ENCODE measurements at regions not wholly inside any gene's neighbourhood (a gene's known extent, or its start where the extent isn't known, plus 50 kb on each side); places are given as distances from the start of the nearest gene placed in this dataset.
"Not testable (repeated sequence)": the region's sequence is repeated elsewhere in the genome, so short reads cannot be mapped to it uniquely, and the experiment has no call there.

DNA sequence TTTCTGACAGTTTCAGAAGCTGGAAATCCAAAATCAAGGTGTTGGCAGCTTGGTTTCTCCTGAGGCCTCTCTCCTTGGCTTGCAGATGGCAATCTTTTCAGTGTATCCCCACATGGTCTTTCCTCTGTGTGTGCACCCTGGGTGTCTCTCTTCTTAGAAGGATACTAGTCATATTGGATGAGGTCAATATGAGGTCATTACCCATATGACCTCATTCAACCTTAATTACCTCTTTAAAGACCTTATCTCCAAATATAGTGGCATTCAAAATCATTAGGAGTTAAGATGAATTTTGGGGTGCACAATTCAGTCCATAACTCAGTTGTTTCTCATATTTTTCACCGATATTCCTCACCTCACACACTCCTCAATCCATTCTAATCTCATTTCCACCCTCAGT, 92.4 kb upstream of the TGM3 start:
- no peak for DNase-seq (ENCODE audit: extremely low read depth, low read depth)

DNA sequence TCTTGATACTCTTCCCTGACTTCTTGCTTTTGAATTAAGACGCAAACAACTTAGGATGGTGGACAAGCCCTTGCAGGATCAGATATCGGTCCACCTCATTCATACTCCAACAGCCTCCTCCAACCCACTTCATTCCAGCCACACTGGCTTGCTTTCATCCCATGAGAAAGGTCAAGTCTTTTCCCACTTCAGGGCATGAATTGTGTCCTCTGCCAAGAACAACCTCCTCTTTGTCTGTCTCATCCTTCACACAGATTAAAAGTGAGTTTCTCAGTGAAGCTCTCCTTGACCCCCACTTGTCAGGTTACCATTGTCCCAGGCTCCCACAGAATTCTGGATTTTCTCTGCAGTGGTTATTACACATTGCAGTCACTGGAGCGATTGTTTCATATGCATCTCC, 91.8 kb upstream of the TGM3 start:
- DNase-seq (ENCODE audit: extremely low read depth, low read depth), result no peak

DNA sequence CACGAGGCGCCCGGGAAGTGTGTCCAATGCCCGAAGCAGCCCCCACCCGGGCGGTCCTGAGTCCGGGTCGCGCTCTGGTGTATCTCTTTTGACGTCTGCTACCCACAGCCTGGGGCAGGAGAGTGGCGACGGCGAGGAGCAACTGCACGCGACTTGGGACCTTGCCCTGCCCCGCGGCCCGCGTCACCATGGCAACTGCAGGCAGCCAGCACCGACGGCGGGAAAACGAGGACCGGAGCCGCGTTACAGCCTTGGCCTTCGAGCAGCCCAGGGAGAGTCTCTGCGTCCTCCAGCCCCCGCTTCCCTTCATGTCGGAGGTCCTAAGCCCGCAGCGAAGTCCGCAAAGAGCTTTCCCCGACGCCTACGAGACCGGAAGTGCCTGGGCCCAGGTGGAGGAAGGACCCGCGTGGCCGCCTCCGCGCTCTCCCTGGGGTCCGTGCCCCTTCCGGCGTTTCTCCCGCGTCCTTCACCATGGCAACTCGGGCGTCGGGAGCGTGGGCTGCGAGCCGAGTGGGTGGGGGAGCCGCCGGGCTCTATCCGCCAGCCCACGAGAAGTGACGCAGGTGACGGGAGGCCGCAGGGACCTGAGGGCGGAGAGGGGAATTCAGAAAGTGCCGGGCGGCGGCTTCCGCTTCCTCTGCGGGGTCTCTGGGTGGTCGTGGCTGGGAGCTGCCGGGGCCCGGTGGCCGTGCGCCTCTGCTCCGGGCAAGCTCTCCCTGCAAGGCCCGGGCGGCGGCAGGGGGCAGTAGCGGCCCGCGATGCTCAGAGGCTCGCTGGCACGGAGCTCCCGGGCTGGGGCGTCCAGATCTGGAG, 88.6 kb upstream of the TGM3 start:
- peak; percentile 36 for DNase-seq (ENCODE audit: extremely low read depth, low read depth)

DNA sequence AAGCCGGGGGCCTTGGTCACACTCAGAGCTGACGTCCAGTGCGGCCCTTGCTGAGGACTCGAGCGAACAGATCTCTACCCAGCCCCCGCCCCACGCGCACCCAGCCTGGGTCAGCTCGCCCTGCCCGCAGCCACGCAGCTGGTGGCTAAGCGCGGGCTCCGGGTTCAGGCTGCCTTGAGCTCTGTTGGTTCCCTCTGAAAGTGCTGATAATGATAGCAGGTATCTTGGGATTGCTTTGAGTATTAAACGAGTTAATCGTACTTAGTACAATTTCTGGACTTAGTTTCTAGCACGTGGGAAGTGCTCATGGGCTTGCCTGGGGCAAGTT, 88.1 kb upstream of the TGM3 start:
- peak; percentile 90 for DNase-seq (ENCODE audit: extremely low read depth, low read depth)

DNA sequence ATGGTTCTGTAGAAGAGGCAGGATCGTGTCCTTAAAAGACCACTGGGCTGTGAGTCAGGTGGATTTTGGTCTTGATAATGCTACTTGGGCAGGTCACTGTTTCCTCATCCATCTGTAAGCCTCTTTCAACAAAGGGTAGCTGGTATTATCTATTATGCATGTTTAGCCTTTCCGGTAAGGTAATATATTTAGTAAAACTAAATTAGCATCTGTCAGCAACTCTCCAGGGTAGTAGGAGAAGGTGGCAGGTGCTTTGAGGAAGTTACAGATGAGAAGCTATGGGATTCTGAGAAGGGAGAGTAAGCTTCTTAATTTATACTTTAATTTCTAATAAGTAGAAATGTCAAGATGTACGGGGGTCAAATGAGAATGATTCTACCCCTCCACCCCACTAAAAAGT, 86.9 kb upstream of the TGM3 start:
- DNase-seq (ENCODE audit: extremely low read depth, low read depth), result no peak

DNA sequence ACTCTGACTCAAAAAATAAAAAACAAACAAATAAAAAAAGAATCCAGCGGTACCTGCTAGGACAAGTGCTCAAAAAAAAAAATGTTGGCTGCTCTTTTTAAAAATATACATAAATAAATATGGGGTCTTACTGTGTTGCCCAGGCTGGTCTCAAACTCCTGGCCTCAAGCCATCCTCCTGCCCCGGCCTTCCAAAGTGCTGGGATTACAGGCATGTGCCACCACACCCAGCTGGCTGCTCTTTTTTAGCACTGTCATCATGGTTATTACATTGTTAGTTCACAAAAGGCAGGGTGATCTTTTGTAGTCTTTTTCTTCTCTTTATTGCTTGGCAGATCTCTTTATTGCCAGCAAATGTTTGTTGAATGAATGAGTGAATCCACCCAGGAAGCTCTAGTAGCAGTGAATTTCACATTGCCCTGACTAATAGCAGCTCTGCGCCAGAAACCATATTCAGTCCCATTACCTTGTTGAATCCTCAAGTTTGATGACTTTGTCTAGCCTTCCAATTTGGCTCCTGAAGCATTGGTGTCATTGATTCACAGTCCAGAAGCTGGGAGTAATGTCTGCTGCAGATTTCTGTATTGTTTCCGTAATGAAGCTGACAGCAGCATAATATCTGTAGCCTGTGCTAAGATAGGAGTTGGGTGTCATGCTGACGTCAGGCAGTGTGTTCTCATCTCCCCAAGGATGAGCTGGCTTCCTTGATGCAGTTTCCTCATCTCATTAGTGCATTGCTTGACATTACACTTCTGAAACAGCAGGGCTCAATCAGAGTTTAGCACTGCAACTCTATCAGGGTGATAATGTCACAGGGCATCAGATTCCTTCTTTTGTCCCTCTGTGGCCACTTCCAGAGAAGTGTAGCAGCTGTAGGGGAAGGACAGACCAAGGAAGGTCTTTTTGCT, 84.9 kb upstream of the TGM3 start:
- DNase-seq (ENCODE audit: extremely low read depth, low read depth), result peak; percentile 100

DNA sequence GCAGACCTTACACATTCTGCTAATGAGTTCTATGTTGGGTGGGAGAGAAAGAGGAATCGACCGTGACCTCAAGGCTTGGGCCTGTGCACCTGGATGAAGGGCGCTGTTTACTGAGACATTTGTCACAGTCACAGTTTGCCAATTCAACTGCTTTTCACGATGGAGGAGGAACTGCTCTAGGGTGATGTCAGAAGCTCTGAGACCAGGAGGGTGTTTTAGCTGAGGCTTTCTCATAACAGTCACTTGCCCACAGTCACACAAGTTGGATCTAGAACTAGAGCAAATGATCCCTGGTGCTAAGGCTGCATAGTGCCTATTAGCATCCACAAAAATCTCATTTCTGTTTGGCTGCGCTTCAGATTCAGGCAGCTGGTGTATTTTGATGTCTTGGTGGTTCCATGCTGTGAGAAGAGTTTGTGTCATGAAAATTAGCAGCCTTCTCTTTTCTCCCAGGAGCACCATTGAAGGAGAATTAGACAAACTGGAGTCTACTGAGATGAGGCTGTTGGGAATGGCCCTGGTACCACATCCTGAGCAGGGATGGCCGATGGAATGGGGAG, 83.3 kb upstream of the TGM3 start:
- no peak for DNase-seq (ENCODE audit: extremely low read depth, low read depth)

DNA sequence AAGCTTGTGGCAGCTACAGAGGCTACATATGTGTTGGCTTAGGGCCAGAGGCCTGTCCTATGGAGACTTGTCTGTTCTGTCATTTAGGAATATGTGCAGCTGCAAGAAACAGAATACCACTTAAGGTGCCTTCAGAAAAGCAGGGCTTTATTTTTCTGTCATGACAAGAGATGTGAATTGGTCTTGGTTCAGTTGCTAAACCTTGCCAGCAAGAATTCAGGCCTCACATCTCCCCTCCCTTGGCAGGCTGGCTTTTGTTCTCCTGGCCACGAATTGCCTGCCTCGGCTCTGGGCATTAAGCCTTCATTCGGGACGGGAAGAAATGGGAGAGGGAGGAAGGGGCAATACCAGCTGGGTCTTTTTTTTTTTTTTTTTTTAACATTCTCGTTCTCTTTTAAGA, 82.4 kb upstream of the TGM3 start:
- DNase-seq (ENCODE audit: extremely low read depth, low read depth), result no peak

DNA sequence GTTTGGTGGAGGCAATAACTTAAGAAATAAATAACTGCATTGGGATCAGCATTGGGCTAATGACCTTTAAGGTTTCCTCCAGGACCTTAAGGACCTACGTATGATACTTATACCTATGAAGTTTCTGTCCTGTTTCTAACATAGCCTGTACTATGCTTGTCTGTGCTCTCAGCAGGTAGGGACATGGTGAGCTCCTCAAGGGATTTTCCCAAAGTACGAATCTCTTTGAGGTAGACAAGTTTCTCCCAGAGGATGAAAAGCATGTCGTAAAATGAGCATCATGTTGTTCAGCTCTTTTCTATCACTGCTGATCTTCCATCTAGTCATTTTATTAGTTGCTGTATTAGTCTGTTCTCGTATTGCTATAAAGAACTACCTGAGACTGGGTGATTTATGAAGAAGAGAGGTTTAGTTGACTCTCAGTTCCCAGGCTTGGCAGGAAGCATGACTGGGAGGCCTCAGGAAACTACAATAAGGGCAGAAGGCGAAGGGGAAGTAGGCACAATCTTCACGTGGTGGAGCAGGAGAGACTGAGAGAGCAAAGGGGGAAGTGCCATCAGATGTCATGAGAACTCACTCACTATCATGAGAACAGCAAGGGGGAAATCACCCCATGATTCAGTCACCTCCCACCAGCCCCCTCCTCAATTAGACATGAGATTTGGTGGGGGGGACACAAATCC, 77.8 kb upstream of the TGM3 start:
- no peak for DNase-seq (ENCODE audit: extremely low read depth, low read depth)

DNA sequence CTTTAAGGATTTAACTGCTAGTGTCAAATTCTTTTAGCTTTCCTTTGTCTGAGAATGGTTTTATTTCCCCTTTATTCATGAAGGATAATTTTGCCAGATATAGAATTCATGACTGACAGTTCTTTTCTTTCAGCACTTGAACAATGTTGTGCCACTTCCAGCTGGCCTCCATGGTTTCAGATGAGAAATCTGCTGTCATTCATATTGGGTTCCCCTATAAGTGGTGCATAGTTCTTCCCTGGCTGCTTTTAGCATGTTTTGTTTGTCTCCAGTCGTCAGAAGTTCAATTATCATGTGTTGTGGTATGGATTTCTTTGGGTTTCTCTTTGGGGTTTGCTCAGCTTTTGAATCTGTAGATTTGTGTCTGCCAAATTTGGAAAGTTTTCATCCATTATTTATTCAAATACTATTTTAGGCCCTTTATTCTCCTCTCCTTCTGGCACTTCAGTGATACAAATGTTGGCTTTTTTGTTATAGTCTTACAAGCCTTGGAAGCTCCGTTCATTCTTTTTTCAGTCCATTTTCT, 76.3 kb upstream of the TGM3 start:
- no peak for DNase-seq (ENCODE audit: extremely low read depth, low read depth)

DNA sequence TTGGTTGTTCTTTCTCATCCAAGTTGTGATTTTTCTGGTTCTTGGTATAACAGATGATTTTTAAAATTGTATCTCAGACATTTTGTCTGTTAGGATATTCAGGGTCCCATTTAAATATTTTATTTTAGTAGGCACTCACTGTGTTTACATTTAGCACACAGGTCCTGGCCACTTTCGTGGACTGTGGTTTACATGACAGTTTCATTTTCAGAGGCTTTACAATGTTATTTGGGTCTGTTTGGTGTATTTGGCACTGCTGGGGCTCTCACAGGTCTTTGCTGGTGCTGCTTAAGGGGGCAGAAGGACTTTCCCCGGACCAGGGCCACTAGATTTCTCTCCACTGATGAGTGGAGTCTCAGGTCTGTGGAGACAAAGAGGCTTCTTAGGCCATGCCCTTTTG, 75.5 kb upstream of the TGM3 start:
- no peak for DNase-seq (ENCODE audit: extremely low read depth, low read depth)

DNA sequence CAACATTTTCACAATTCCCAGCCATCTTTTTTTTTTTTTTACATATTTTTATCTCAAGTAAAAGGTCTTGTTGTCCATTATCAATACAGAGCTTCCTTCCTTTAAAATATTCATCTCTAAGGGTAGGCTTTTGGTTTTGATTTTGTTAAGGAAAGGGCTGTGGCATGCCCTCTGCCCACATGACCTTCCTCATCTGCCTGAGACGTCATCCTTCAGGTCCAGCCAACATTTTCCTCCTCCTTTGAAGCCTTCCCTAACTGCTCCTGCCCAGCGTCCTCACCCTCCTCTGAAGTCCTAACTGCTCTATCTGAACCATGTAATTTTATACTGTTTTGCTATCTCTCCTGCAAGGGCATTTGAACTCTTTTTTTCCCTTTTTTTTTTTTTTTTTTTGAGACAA, 73.9 kb upstream of the TGM3 start:
- DNase-seq (ENCODE audit: extremely low read depth, low read depth), result no peak

DNA sequence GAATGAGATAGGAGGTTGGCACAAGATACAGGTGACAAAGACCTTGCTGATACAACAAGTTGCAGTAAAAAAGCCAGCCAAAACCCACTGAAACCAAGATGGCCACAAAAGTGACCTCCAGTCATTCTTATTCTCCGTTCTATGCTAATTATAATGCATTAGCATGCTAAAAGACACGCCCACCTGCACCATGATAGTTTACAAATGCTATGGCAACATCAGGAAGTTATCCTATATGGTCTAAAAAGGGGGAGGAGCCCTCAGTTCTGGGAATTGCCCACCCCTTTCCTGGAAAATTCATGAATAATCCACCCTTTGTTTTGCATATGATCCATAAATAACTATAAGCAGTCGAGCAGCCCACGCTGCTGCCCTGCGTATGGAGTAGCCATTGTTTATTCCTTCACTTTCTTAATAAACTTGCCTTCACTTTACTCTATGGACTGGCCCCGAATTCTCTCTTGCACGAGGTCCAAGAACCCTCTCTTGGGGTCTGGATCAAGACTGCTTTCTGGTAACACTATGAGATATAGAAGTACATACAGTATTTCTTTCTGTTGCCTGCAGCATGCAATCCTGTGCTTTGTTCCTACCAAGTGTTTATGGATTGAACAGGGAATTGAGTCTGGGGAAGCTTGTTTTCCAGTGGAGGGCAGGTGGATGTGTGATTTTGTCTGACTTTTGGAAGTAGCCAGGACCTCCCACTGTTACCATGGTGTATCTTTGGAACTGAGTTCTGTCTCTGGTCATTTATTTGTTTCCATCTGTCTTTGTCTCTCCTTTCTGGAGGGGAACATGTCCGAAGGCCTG, 72.0 kb upstream of the TGM3 start:
- no peak for DNase-seq (ENCODE audit: extremely low read depth, low read depth)

DNA sequence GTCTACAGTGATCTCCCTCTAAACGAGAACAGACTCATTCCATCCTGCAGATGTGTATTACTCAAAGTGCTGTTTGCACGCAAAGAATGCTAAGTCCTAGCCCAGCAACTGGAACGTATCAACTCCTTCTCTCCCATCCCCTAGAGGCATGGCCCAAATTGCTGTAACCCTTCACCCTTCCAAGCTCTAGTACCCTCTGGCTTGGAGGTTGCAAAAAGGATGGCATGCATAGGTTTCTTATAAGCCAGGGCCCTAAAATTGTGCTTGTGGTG, 71.5 kb upstream of the TGM3 start:
- DNase-seq (ENCODE audit: extremely low read depth, low read depth), result no peak

DNA sequence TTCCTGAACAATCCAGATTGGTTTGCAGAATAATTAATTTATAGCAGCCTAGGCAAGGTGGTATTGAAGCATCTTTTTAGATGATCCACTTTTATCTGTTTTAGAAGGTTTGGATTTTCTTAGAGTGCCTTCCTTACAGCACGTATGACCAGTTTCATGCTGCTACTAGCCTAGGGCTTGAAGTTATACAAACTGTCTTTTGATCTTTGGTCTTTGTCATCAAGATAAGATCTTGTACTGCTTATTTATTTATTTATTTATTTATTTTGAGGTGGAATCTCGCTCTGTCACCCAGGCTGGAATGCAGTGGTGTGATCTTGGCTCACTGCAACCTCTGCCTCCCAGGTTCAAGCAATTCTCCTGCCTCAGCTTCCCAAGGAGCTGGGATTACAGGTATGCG, 68.5 kb upstream of the TGM3 start:
- not testable (repeated sequence) for DNase-seq (ENCODE audit: extremely low read depth, low read depth)

DNA sequence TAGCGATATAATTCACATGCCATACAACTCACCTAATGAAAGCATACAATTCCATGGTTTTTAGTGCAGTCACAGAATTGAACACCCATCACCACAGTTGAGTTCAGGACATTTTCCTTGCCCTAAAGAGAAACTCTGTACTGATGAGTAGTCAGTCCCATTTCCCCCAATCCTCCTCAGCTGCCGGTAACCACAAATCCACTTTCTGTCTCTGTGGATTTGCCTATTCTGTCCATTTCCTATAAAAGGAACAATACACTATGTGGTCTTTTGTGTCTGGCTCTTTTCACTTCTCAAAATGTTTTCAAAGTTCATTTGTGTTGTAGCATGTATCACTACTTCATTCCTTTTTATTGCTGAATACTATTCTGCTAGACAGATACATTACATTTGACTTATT, 67.9 kb upstream of the TGM3 start:
- DNase-seq (ENCODE audit: extremely low read depth, low read depth), result no peak

DNA sequence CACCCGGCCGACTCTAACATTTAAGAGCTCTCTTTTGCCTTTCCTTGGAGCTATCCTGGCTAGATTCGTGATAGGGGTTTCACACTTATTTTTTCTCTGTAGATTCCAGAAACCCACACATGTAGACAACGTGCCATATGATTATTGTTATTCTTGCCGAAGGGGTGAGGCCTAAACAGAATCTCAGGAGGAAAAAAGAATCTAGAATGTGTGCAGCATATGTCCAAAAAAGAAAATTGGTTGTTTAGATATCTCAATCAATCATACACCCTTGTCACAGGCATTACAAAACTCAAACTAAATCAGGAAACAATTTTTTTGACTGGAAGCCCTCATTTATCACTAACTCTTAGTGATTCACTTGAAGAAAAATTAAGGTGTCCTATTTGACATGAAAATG, 66.9 kb upstream of the TGM3 start:
- DNase-seq (ENCODE audit: extremely low read depth, low read depth), result no peak

DNA sequence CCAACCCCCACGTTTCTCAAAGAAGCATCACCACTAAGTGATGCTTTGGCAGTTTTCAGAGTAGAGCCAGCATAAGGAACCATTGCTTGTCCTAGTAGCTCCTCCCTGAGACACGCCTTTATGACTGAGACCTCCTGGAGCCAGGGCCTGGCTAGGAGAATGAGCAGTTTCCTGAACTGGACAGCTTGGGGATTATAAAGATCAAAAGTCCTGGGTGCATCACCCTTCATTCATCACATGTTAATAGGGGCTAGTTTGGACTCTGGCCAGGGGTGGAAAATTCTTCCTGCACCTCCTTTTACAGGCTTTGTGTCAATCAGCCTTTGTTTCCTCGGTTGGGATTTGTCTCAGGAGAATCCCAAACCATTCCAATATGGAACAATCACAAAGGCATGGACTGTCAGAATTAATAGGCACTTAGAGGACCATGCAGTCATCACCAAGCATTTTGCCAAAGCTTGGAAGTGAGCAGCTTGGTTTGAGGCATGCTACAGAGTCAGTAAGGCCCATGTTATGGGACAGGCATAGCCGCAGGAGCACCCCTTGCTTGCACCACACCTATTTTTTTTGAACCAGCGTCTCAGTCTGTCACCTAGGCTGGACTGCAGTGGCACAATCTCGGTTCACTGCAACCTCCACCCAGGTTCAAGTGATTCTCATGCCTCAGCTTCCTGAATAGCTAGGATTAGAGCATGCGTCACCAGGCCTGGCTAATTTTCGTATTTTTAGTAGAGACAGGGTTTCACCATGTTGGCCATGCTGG, 64.9 kb upstream of the TGM3 start:
- no peak for DNase-seq (ENCODE audit: extremely low read depth, low read depth)

DNA sequence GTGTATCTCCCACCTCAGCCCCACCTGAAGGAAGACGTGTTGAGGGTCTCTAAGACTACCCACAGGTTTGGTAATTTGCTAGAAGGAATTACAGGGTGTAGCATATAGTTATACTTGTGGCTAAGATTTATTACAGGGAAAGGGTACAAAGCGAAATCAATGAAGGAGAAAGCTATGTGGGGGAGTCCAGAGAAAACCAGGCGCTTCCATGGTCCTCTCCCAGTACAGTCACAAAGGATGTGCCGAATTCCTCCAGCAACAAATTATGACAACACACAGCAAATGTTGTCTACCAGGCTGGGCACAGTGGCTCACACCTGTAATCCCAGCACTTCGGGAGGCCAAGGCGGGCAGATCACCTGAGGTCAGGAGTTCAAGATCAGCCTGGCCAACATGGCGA, 64.1 kb upstream of the TGM3 start:
- no peak for DNase-seq (ENCODE audit: extremely low read depth, low read depth)

Measured in NCI-H460 (cell line).